Activated CD8-positive, alpha-beta memory T cell treated with anti-CD3 and anti-CD28 coated beads for 4 hours (primary cell): ENCODE measurements at regions not wholly inside any gene's neighbourhood (a gene's known extent, or its start where the extent isn't known, plus 50 kb on each side); places are given as distances from the start of the nearest gene placed in this dataset.
"Not testable (repeated sequence)": the region's sequence is repeated elsewhere in the genome, so short reads cannot be mapped to it uniquely, and the experiment has no call there.

Experiments used
- DNase-seq, 2 donors: peaks; one replicate each; pipeline ENCODE4 v3.0.0-alpha.2; 2020; ENCODE audit warnings: low read depth in 2 of 2

DNA sequence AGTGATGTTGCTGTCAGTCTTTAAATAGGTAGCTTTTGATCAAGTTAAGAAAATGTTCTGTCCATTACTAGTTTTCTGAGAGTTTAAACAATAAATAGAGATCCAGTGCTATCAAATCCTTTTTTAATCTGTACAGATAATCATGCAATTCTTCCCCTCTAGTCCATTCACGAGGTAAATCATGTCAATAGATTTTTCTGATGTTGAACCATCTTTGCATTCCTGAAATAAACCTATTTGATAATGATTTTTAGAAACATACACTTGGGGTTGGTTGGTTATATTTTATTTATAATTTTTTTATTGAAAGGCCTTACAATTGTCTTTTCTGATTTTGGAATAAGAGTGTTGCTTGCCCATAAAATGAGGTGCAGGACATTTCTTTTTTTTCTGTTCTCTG lies 95.0 kb downstream of the FAM53A start:
- DNase-seq, result no peak

DNA sequence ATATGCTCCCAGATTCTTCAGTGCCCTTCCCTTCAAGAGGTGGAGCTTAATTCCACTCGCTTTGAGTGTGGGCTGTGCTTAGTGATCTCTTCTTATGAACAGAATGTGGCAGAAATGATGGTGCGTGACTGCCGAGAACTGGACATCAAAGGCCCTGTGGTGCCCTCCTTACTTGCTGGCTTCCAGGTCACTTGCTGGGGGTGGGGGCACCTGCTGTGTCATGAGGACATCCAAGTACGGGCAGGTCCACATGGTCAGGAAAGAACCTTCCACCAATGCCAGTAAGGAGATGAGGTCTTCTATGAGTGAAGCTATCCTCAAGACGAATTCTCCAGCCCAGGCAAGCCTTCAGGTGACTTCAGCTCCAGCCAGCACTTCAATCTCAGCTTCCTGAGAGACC lies 95.8 kb downstream of the FAM53A start:
- DNase-seq, result no peak

- DNase-seq, result no peak
These were observed 99.6 kb downstream of the FAM53A start for GRCh38 chr4:1584498-1584897.

- DNase-seq, result no peak
These were observed 100.3 kb downstream of the FAM53A start for GRCh38 chr4:1583859-1584258.

DNA sequence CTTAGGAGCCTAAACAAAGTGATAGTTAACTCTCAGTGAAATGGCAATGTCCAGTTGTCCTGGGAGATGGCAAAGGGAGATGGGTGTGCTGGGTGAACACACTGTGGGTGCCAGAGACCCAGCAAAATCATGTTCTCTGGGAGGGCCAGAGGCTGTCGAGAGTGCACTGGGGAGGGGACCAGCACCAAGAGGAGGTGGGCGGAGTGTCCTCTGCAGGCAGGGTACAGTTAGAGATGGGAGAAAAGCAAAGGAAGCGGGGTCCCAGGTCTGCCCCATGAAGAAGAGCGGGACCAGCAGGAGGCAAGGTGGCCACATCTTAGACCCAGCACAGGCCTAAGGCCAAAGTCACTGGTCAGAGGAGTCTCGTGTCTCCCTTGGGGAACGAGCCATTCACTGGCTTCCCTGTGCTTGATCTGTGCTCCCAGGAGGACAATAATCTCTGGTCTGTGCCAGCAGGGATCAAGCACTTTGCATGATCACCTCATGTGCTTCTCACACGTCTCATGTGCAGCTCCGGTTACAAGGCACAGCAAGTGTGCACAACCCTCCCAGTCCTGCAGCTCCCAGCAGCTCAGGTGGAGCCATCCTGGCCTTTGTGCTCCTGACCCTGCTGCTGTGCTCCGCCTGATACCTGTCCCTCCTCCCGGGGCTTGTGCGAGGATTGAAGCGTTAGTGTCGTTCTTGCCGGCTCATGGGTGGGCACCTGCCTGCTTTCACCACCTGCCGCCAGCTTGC lies 100.9 kb downstream of the FAM53A start:
- no peak for DNase-seq

DNA sequence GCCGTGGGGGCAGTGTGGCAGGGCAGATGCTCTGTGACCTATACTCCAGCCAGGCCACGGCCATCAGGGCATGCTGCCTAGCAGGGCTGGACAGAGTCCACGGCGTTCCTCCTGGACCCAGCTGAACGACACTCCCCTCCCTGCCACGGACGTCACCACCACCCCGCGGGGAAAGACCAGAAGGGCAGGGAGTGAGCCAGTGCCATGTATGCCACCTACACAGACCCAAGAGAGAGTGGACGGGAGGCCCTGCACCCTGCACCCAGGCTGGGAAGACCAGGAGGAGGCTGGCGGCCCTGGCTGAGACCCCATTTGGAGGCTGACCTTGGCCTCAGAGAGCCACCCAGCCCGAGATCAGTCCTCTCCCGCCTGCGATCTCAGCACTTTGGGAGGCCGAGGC lies 101.9 kb downstream of the FAM53A start:
- no peak for DNase-seq

- DNase-seq, result peak; percentile 72 to 77
These were observed 102.8 kb downstream of the FAM53A start for GRCh38 chr4:1581164-1581894.

DNA sequence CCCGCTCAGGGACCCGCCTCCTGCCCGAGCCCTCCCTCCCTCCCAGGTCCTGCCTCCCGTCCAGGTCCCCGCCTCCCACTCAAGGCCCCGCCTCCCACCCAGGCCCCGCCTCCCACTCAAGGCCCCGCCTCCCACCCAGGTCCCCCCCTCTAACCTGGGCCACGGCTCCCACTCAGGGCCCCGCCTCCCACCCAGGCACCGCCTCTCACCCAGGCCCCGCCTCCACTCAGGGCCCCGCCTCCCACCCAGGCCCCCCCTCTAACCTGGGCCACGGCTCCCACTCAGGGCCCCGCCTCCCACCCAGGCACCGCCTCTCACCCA lies 103.5 kb downstream of the FAM53A start:
- DNase-seq, result not testable (repeated sequence)

DNA sequence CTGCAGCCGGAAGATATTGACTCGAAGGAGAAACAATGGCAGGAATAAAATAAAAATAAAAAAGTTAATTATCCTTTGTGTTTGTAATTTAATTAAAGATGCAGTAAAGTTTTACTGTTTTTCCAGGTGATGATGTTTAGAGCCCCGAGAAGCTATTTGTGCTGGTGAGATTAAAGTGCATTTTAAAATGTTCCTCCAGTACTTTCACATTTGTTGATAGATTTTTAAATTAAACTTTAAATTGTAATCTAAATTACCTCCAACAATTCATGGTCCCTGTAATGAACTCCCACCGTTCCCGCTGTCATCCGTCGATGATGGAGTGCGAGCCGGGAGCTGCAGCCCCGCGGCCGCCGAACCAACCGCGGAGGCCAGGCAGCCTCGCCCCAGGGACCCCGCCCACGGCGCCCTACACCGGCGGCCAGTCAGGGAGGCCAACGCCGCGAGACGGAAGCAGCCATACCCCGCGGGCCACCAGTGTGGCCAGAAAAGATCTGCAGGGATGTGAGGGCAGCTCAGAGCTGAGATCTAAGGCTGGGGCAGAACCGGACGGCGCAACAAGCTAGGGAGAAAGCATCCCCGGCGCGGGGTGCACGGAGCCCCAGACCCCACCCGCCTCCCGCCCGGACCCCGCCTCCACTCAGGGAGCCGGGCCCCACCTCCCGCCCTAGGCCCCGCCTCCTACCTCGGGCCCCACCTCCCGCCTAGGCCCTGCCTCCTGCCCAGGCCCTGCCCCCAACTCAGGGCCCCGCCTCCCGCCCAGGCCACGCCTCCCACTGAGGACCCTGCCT lies 104.0 kb downstream of the FAM53A start:
- DNase-seq, result peak; percentile 81 to 89

DNA sequence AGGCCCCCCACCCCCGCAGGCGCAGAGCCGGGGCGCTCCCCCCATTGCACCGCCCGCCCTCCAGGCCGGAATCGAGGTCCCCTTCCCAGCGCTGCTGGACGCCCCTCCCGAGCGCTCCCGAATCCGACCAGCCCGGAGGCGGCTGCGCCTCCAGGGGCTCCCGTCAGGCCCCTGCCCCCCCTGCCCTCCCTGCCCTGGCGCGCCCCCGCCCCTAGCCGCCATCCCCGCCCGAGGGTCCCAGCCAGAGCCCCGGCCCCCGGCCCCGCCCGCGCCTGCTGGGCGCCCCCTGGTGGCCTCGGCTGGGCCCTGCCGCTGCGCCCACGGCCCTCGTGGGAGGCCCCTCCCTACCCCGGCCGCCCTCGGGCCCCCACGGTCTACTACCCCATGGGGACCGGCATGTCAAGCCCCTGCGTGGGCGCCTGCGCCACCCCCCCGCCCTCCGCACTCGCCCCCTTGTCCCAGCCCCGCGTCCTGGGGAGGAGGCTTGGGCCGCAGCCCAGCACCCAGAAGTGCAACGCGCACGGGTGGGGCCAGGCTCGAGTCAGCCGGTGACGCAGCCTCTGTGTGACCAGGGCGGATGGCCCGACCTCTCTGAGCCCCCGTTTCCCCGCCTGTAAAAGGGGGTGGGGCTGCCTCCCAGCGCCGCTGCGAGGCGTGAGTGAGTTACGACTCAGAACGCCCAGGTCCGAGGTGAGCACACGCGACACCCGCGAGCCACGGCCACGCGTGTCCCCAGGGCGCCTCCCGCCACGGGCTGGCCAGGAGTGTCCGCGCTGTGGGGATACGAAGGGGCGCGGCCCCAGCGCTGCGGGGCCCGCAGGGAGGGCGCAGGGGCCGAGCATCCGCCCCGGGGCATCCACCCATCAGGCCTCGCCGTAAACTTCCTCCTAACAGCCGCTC lies 104.9 kb downstream of the FAM53A start:
- DNase-seq, result peak; percentile 63 to 65

- DNase-seq, result no peak
These were observed 105.8 kb downstream of the FAM53A start for GRCh38 chr4:1578251-1578773.

GRCh38 chr4:1577822-1578217 lies 106.3 kb downstream of the FAM53A start:
- no peak for DNase-seq

DNA sequence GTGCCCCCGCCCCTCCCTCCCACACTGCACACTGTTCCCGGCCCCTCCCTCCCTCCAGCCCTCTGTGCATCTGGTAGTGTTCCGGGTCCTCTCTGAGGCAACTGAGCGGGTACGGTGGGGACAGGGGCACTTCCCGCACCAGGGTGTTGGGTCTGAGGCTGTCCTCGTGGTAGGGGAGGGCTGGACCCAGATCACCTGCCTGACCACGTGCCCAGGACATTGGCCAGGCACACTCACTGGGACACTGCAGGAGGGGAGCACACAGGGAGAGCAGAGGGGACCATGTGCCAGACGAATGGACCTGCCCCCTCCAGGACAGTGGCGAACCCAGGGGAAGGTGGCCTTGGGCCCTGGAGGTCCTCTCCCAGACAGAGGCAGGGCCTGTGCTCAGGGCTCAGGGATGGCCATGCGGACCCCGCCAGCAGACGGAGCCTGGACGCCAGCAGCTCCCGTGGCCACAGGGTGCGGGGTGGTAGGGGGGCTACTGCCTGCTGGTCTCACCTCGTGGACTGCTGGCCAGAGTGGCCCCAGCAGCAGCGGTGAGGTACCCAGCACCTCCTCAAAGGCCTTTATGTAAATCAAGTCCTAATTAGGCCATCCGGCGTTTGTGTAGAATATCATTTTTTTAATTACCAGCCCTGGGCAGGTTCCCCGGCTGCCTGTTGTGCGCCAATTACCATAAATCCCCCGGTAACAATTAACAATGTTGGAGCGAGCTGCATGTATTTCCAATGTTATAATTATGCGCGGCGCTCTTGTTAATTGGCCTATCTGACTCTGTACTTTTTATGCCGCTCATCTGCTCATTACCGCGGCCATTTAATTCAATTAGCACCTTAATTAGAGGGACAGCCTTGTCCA lies 106.9 kb downstream of the FAM53A start:
- no peak for DNase-seq

- no peak for DNase-seq
These were observed 107.7 kb downstream of the FAM53A start for GRCh38 chr4:1576304-1576960.

GRCh38 chr4:1575418-1576303 lies 108.5 kb downstream of the FAM53A start:
- no peak for DNase-seq

DNA sequence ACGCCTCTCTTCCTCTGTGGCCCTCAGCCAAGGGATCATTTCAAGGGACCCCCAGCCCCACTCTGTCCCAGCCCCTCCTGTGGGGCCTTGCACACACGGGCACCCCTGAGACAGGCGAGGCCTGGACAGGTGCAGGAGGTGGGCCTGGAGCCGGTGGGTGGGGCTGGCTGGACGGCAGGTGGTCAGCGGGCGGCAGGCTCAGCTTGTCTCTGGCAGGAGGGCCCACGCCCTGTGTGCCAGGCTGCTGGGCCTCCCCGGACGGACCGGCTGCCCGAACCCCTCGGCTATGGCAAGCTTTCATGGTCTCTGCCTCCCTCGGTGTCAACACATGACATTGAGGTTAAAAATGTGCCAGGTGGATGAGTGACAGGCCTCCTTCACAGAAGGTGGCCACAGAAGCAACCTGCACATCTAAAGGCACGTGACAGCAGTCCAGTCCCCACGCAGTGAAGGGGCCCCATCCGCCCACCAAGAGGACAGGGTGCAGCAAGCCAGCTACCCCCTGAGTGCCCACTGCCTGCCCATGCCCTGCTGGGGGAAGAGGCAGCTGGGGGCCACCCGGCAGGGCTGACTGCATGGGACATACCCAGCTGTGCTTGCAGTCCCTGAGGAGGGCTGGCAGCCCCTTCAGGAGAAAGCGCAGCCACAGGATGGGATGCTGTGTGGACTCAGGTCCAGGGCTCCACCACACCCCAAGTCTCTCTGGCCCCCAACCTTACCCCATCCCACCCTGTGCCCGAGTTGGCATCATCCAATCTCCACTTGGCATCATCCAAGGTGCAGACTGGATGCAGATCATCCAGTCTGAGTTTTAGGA lies 109.3 kb downstream of the FAM53A start:
- no peak for DNase-seq

GRCh38 chr4:1573830-1574459 lies 110.2 kb downstream of the FAM53A start:
- DNase-seq, result no peak
